Neural progenitor cell (in vitro differentiated cells): ENCODE measurements at regions not wholly inside any gene's neighbourhood (a gene's known extent, or its start where the extent isn't known, plus 50 kb on each side); places are given as distances from the start of the nearest gene placed in this dataset.

Source experiments
- EZH2 ChIP-seq: fragments of 200-600 bp; sonication (generic); IDR thresholded peaks from 2 replicates; pipeline ENCODE4 v1.6.1; 2017; ENCODE audit warnings: antibody characterized with exemption, mild to moderate bottlenecking, moderate library complexity
- TF ChIP-seq, protein P1 (sequence below): fragments of 200-600 bp; sonication (generic); IDR thresholded peaks from 2 replicates; pipeline ENCODE4 v1.5.1; 2017; ENCODE audit warnings: antibody characterized with exemption, mild to moderate bottlenecking

DNA sequence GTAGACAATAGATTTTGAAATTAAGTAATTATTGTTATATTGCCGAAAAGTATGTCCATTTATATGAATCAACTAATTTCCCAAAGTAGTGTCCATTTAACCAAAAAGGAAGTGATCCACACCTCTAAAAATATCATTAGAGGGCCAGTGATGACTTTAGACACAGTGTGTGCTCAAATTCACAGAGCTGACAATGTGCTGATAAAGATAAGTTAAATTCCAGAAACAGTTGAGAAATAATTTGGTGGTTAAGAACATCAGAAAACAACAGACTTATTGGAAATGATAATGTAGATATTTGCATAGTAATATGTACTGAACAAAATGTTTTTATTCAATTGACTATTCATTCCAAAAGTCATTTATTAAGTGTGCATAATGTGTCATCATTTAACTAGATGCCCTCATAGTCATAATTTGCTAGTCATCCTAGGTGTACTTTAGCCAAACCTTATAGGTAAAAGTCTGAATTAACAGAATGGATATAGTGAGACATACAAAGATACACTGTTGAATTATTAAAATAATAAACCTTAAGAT, 230.2 kb upstream of the ADAMTS9 start:
- TF ChIP-seq, protein P1, sequence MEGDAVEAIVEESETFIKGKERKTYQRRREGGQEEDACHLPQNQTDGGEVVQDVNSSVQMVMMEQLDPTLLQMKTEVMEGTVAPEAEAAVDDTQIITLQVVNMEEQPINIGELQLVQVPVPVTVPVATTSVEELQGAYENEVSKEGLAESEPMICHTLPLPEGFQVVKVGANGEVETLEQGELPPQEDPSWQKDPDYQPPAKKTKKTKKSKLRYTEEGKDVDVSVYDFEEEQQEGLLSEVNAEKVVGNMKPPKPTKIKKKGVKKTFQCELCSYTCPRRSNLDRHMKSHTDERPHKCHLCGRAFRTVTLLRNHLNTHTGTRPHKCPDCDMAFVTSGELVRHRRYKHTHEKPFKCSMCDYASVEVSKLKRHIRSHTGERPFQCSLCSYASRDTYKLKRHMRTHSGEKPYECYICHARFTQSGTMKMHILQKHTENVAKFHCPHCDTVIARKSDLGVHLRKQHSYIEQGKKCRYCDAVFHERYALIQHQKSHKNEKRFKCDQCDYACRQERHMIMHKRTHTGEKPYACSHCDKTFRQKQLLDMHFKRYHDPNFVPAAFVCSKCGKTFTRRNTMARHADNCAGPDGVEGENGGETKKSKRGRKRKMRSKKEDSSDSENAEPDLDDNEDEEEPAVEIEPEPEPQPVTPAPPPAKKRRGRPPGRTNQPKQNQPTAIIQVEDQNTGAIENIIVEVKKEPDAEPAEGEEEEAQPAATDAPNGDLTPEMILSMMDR: no peak
- TF ChIP-seq EZH2: no peak
